ENCODE measurements at regions not wholly inside any gene's neighbourhood (a gene's known extent, or its start where the extent isn't known, plus 50 kb on each side); places are given as distances from the start of the nearest gene placed in this dataset.

- TF ChIP-seq ATF6 (CRISPR knock-in tag; IDR thresholded peaks at IDR 0.05) (no peak), ESRRA (CRISPR knock-in tag; IDR thresholded peaks at IDR 0.05; ENCODE audit: borderline replicate concordance) (no peak), CTCF (IDR thresholded peaks at IDR 0.05) (no peak), AR (CRISPR knock-in tag; IDR thresholded peaks at IDR 0.05) (no peak)
Observed at GRCh38 chr13:30827578-30827925, 78.5 kb upstream of the MEDAG start (continued).

- TF ChIP-seq TEAD4 (CRISPR knock-in tag; IDR thresholded peaks at IDR 0.05) (no peak), ZNF396 (CRISPR knock-in tag; IDR thresholded peaks at IDR 0.05; ENCODE audit: borderline replicate concordance) (no peak), AR (CRISPR knock-in tag; IDR thresholded peaks at IDR 0.05) (no peak)
- Mint-ChIP-seq H3K27me3 (ENCODE audit: low read depth) (peaks cover 70% of the 10 kb centered on the region), H3K9me3 (no peaks in the 10 kb centered on the region), H3K36me3 (no peaks in the 10 kb centered on the region), H3K4me3 (no peak overlapping the region), H3K4me1 (peaks cover 27% of the 10 kb centered on the region), H3K27ac (no peak overlapping the region)
- no peak for DNase-seq (ENCODE audit: low spot score)
- ChIA-PET POLR2A (no interaction called here), CTCF (no interaction called here)
- no peak for ATAC-seq
Observed at GRCh38 chr13:30829145-30829832, 76.8 kb upstream of the MEDAG start.

GRCh38 chr13:30829833-30830637 lies 76.0 kb upstream of the MEDAG start:
- DNase-seq (ENCODE audit: low spot score) (no peak), ATAC-seq (no peak)
- Mint-ChIP-seq H3K27me3 (ENCODE audit: low read depth) (peaks cover 64% of the 10 kb centered on the region), H3K4me3 (no peak overlapping the region), H3K4me1 (peaks cover 24% of the 10 kb centered on the region), H3K27ac (no peak overlapping the region), H3K9me3 (no peaks in the 10 kb centered on the region), H3K36me3 (no peaks in the 10 kb centered on the region)
- ChIA-PET CTCF (no interaction called here), POLR2A (no interaction called here)
- TF ChIP-seq ATF3 (CRISPR knock-in tag; conservative IDR thresholded peaks at IDR 0.05) (no peak), ARID4B (CRISPR knock-in tag; IDR thresholded peaks at IDR 0.05; ENCODE audit: borderline replicate concordance) (no peak)

Measured in WTC11 (cell line).